DOHH2 (cell line): ENCODE measurements at regions not wholly inside any gene's neighbourhood (a gene's known extent, or its start where the extent isn't known, plus 50 kb on each side); places are given as distances from the start of the nearest gene placed in this dataset.

Source experiments
- H3F3A ChIP-seq: fragments of 200-600 bp; sonication (generic), shearing (Covaris generic); 2 replicates; pipeline ENCODE4 v1.6.0; 2016; ENCODE audit warnings: antibody characterized with exemption, mild to moderate bottlenecking; ENCODE audit not compliant: control insufficient read depth, insufficient read depth
- H3K27ac ChIP-seq: fragments of 200-600 bp; sonication (generic); 2 replicates; pipeline ENCODE4 v1.5.1; 2014; ENCODE audit warnings: low read depth, mild to moderate bottlenecking, low read length, moderate library complexity
- H3K27me3 ChIP-seq: fragments of 200-600 bp; sonication (generic); 2 replicates; pipeline ENCODE4 v1.6.1; 2014; ENCODE audit warnings: mild to moderate bottlenecking, low read length, mixed read lengths; ENCODE audit not compliant: control insufficient read depth
- H3K36me3 ChIP-seq: fragments of 200-600 bp; sonication (generic); 2 replicates; pipeline ENCODE4 v1.6.1; 2014; ENCODE audit warnings: mild to moderate bottlenecking, low read length, moderate library complexity, mixed read lengths; ENCODE audit not compliant: control insufficient read depth
- H3K4me1 ChIP-seq: fragments of 200-600 bp; sonication (generic); 2 replicates; pipeline ENCODE4 v1.6.1; 2014; ENCODE audit warnings: mild to moderate bottlenecking, low read length, mixed read lengths; ENCODE audit not compliant: control insufficient read depth
- H3K4me2 ChIP-seq: fragments of 200-600 bp; sonication (generic); 2 replicates; pipeline ENCODE4 v1.6.0; 2014; ENCODE audit warnings: mild to moderate bottlenecking, low read length, moderate library complexity
- H3K4me3 ChIP-seq: fragments of 200-600 bp; sonication (generic); 2 replicates; pipeline ENCODE4 v1.5.1; 2014; ENCODE audit warnings: mild to moderate bottlenecking, low read length, mixed read lengths
- H3K79me2 ChIP-seq: fragments of 200-600 bp; sonication (generic); 2 replicates; pipeline ENCODE4 v1.6.1; 2014; ENCODE audit warnings: mild to moderate bottlenecking, low read length, mixed read lengths; ENCODE audit not compliant: control insufficient read depth
- H3K9me2 ChIP-seq: fragments of 200-600 bp; sonication (generic); replicated peaks from 2 replicates; pipeline ENCODE4 v1.6.1; 2014; ENCODE audit warnings: mild to moderate bottlenecking, low read length, mixed read lengths; ENCODE audit not compliant: control insufficient read depth
- H3K9me3 ChIP-seq: fragments of 200-600 bp; sonication (generic); 2 replicates; pipeline ENCODE4 v1.6.1; 2014; ENCODE audit warnings: antibody characterized with exemption, low read length, mixed read lengths; ENCODE audit not compliant: control insufficient read depth, insufficient read depth
- H4K20me1 ChIP-seq: fragments of 200-600 bp; sonication (generic); 2 replicates; pipeline ENCODE4 v1.6.0; 2014; ENCODE audit warnings: low read depth, mild to moderate bottlenecking, antibody characterized with exemption, low read length, moderate library complexity; ENCODE audit not compliant: control insufficient read depth, insufficient read depth
- EZH2phosphoT487 ChIP-seq: fragments of 200-600 bp; sonication (generic); IDR thresholded peaks from 2 replicates; pipeline ENCODE4 v1.6.1; 2017; ENCODE audit warnings: borderline replicate concordance, mild to moderate bottlenecking, antibody characterized with exemption, low read length, moderate library complexity, mixed read lengths
- TF ChIP-seq, protein P1 (sequence below): fragments of 200-600 bp; sonication (generic); IDR thresholded peaks from one replicate; pipeline ENCODE4 v1.5.1; 2014; ENCODE audit warnings: antibody characterized with exemption, mild to moderate bottlenecking, low read depth, low read length; ENCODE audit not compliant: poor library complexity, severe bottlenecking

DNA sequence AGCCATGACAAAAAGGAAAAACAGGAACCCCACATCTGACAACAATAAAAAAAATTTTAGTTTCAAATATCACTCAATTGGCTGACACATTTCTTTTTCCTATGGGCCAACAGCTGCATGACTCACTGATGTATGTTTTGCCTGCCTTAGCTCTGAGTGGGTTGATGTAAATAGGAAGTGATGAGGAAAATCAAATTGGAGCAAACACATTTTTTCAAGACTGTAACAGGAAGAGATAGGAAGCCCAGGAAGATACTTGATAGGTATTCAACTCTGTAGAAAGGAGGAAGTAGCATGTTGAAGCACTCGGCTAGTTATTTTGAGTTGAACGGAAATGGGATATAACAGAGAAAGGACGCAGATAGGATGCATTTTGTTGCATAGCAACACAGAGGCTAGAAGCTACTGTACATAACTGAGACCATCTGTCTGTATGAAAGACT is 168.0 kb upstream of the NR5A2 start:
- no peak for TF ChIP-seq EZH2phosphoT487
- TF ChIP-seq, protein P1, sequence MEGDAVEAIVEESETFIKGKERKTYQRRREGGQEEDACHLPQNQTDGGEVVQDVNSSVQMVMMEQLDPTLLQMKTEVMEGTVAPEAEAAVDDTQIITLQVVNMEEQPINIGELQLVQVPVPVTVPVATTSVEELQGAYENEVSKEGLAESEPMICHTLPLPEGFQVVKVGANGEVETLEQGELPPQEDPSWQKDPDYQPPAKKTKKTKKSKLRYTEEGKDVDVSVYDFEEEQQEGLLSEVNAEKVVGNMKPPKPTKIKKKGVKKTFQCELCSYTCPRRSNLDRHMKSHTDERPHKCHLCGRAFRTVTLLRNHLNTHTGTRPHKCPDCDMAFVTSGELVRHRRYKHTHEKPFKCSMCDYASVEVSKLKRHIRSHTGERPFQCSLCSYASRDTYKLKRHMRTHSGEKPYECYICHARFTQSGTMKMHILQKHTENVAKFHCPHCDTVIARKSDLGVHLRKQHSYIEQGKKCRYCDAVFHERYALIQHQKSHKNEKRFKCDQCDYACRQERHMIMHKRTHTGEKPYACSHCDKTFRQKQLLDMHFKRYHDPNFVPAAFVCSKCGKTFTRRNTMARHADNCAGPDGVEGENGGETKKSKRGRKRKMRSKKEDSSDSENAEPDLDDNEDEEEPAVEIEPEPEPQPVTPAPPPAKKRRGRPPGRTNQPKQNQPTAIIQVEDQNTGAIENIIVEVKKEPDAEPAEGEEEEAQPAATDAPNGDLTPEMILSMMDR: no peak
- Histone ChIP-seq H3F3A (peaks cover 11% of the 10 kb centered on the region), H3K27ac (peak overlapping the region; percentile 51), H3K9me2 (no peaks in the 10 kb centered on the region), H3K4me2 (peak overlapping the region; percentile 45), H3K36me3 (no peaks in the 10 kb centered on the region), H3K27me3 (no peaks in the 10 kb centered on the region), H3K79me2 (no peaks in the 10 kb centered on the region), H3K4me3 (peak overlapping the region; percentile 17), H4K20me1 (no peaks in the 10 kb centered on the region), H3K9me3 (no peaks in the 10 kb centered on the region), H3K4me1 (peaks cover 36% of the 10 kb centered on the region)

DNA sequence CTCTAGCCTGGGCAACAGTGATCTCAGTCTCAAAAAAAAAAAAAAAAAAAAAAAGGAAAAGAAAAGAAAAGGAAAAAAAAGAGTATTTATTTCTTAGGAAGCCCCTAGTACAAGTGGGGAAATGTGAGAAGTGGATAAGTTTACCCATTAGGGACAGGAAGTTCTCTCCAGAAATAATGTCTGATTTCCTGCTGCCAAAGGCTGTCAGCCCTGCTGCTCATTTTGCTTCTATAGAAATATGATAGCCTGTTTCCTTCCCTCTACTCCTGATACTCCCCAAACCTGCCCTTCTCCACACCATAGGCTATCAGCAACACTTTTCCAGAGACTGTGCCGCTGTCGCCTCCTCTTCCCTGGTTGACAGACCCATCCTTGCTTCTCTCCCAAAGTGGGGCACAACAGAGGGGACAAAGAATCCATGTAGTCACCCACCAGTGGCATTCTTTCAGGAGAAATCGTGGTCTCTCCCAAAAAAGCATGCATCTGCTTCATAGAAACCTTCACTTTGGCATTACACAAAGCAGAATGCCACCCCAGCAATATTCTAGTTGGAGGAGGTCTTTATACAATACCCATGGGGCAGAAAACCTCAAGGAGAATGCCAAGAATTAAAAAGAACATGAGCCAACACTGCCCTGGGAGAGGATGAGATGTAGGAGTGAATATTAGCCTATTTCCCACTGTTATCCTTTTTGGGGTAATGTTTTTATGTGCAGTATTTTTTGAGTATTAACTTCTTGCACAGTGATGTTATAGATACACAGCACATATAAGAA is 166.3 kb upstream of the NR5A2 start:
- TF ChIP-seq, protein P1: no peak
- no peak for TF ChIP-seq EZH2phosphoT487
- H3K27ac ChIP-seq: no peak overlapping the region
- no peaks in the 10 kb centered on the region for H3K79me2 ChIP-seq
- H3K4me1 ChIP-seq: peaks cover 37% of the 10 kb centered on the region
- H4K20me1 ChIP-seq: no peaks in the 10 kb centered on the region
- 0 out of 2 replicates have a peak overlapping the region, but pooled peaks have one; percentile 45 for H3K4me2 ChIP-seq
- no peaks in the 10 kb centered on the region for H3K36me3 ChIP-seq
- H3K9me2 ChIP-seq: no peaks in the 10 kb centered on the region
- H3K27me3 ChIP-seq: no peaks in the 10 kb centered on the region
- H3F3A ChIP-seq: peaks cover 11% of the 10 kb centered on the region
- no peak overlapping the region for H3K4me3 ChIP-seq
- H3K9me3 ChIP-seq: no peaks in the 10 kb centered on the region

DNA sequence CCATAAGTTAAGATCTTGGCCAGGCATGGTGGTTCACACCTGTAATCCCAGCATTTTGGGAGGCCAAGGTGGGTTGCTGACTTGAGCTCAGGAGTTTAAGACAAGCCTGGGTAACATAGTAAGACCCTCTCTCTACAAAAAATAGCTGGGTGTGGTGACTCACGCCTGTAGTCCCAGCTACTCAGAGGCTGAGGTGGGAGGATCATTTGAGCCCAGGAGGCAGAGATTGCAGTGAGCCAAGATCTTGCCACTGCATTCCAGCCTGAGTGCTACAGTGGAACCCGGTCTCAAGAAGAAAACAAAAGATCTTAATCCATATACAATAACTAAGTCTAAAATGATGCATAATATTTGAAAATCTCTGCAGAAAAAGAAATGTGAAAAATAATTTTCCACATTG is 165.5 kb upstream of the NR5A2 start:
- H3K27ac ChIP-seq: no peak overlapping the region
- no peaks in the 10 kb centered on the region for H3K9me2 ChIP-seq
- no peaks in the 10 kb centered on the region for H3K27me3 ChIP-seq
- no peak overlapping the region for H3K4me2 ChIP-seq
- no peaks in the 10 kb centered on the region for H4K20me1 ChIP-seq
- H3K79me2 ChIP-seq: no peaks in the 10 kb centered on the region
- peaks cover 11% of the 10 kb centered on the region for H3F3A ChIP-seq
- peaks cover 42% of the 10 kb centered on the region for H3K4me1 ChIP-seq
- no peak for TF ChIP-seq EZH2phosphoT487
- TF ChIP-seq, protein P1: no peak
- no peaks in the 10 kb centered on the region for H3K9me3 ChIP-seq
- H3K4me3 ChIP-seq: no peak overlapping the region
- H3K36me3 ChIP-seq: no peaks in the 10 kb centered on the region
